ENCODE measurements at regions not wholly inside any gene's neighbourhood (a gene's known extent, or its start where the extent isn't known, plus 50 kb on each side); places are given as distances from the start of the nearest gene placed in this dataset.

DNA sequence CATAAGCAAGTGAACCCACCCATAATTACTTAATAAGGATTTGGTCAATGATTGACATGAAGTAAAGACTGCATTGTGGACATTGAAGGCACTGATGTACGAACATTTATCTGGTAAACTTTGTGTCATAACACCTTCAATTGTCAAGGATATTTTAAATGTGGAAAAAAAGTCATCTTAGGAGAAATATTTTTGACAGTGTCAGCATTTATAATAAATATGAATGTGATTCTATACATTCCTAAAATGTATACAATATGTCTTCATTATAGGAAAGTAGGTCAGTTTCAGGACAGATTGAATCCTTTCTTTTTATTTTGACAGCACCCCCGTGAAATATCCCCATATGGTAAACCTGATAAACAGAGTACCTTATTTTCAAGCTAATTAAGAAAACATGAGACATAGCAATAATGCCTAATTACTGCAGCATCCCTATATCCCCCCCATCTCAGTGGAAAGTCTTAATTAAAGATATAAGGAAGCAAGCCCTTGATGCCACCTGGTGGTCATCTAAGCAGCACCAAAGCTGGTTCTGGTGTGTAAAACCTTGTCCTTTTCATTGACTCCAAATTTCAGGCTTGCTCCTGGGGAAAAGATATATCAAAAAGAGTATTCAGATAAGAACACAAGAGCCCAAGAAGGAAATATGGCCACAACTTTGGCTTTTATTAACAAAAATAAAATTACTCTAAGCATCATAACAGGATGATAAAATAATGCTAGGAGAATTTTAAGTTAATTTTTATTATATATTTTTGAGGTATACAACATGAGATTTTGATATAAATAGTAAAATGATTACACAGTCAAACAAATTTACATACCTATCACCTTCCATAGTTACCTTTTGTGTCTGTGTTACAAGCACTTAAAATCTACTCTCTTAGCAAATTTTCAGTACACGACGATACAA is 379.7 kb downstream of the TLL1 start:
- TF ChIP-seq, protein P1, sequence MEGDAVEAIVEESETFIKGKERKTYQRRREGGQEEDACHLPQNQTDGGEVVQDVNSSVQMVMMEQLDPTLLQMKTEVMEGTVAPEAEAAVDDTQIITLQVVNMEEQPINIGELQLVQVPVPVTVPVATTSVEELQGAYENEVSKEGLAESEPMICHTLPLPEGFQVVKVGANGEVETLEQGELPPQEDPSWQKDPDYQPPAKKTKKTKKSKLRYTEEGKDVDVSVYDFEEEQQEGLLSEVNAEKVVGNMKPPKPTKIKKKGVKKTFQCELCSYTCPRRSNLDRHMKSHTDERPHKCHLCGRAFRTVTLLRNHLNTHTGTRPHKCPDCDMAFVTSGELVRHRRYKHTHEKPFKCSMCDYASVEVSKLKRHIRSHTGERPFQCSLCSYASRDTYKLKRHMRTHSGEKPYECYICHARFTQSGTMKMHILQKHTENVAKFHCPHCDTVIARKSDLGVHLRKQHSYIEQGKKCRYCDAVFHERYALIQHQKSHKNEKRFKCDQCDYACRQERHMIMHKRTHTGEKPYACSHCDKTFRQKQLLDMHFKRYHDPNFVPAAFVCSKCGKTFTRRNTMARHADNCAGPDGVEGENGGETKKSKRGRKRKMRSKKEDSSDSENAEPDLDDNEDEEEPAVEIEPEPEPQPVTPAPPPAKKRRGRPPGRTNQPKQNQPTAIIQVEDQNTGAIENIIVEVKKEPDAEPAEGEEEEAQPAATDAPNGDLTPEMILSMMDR (IDR thresholded peaks at IDR 0.05; ENCODE audit: low read depth, low read length, missing input control): peak; percentile 43
- no peak for TF ChIP-seq NR2F2 (IDR thresholded peaks at IDR 0.05)
- TF ChIP-seq FOXA1 (IDR thresholded peaks at IDR 0.05): no peak
- TF ChIP-seq, protein P2, sequence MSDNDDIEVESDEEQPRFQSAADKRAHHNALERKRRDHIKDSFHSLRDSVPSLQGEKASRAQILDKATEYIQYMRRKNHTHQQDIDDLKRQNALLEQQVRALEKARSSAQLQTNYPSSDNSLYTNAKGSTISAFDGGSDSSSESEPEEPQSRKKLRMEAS (IDR thresholded peaks at IDR 0.05): no peak
- TF ChIP-seq, protein P3, sequence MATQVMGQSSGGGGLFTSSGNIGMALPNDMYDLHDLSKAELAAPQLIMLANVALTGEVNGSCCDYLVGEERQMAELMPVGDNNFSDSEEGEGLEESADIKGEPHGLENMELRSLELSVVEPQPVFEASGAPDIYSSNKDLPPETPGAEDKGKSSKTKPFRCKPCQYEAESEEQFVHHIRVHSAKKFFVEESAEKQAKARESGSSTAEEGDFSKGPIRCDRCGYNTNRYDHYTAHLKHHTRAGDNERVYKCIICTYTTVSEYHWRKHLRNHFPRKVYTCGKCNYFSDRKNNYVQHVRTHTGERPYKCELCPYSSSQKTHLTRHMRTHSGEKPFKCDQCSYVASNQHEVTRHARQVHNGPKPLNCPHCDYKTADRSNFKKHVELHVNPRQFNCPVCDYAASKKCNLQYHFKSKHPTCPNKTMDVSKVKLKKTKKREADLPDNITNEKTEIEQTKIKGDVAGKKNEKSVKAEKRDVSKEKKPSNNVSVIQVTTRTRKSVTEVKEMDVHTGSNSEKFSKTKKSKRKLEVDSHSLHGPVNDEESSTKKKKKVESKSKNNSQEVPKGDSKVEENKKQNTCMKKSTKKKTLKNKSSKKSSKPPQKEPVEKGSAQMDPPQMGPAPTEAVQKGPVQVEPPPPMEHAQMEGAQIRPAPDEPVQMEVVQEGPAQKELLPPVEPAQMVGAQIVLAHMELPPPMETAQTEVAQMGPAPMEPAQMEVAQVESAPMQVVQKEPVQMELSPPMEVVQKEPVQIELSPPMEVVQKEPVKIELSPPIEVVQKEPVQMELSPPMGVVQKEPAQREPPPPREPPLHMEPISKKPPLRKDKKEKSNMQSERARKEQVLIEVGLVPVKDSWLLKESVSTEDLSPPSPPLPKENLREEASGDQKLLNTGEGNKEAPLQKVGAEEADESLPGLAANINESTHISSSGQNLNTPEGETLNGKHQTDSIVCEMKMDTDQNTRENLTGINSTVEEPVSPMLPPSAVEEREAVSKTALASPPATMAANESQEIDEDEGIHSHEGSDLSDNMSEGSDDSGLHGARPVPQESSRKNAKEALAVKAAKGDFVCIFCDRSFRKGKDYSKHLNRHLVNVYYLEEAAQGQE (IDR thresholded peaks at IDR 0.05): no peak
- TF ChIP-seq TAF1 (conservative IDR thresholded peaks at IDR 0.05): no peak

Data from liver (tissue), 3 donors.